LNCAP (cell line): ENCODE measurements at regions not wholly inside any gene's neighbourhood (a gene's known extent, or its start where the extent isn't known, plus 50 kb on each side); places are given as distances from the start of the nearest gene placed in this dataset.
A peak's percentile ranks its signal among the peaks of the same experiment; 100 is the strongest.

ENCODE experiments used
- CTCF ChIP-seq: fragments of 450-650 bp; IDR thresholded peaks from 2 replicates; pipeline ENCODE4 v1.5.1; 2017; ENCODE audit warnings: mild to moderate bottlenecking

- no peak for TF ChIP-seq CTCF
Observed at GRCh38 chr2:116487336-116487735, 1327.2 kb upstream of the DDX18 start.

- no peak for TF ChIP-seq CTCF
Observed at GRCh38 chr2:116489292-116489691, 1325.2 kb upstream of the DDX18 start.

- no peak for TF ChIP-seq CTCF
Observed at GRCh38 chr2:116489944-116490343, 1324.5 kb upstream of the DDX18 start.

- TF ChIP-seq CTCF: no peak
Observed at GRCh38 chr2:116490511-116491145, 1323.9 kb upstream of the DDX18 start.

GRCh38 chr2:116491292-116491691 lies 1323.2 kb upstream of the DDX18 start:
- TF ChIP-seq CTCF: no peak

- TF ChIP-seq CTCF: no peak
Observed at GRCh38 chr2:116499389-116499788, 1315.1 kb upstream of the DDX18 start.

GRCh38 chr2:116510117-116510671 lies 1304.3 kb upstream of the DDX18 start:
- TF ChIP-seq CTCF: peak; percentile 49

- TF ChIP-seq CTCF: no peak
Observed at GRCh38 chr2:116511426-116511825, 1303.1 kb upstream of the DDX18 start.
